T-helper 2 cell treated with Interferon-gamma antibody and Interleukin-4, amounts not matched to agents 5 μg/mL and 100 μg/mL, for 36 hours (primary cell): ENCODE measurements at regions not wholly inside any gene's neighbourhood (a gene's known extent, or its start where the extent isn't known, plus 50 kb on each side); places are given as distances from the start of the nearest gene placed in this dataset.

ENCODE experiments used
- DNase-seq: peaks from one replicate; pipeline ENCODE4 v3.0.0; 2021; ENCODE audit warnings: low spot score
- H3K27ac Mint-ChIP-seq: one replicate; pipeline ENCODE4 v1.8.0; 2021; ENCODE audit warnings: mild to moderate bottlenecking, mixed read lengths
- H3K27me3 Mint-ChIP-seq: one replicate; pipeline ENCODE4 v1.8.0; 2021; ENCODE audit warnings: low read depth, mixed read lengths
- H3K36me3 Mint-ChIP-seq: one replicate; pipeline ENCODE4 v1.8.0; 2021; ENCODE audit warnings: low read depth, mixed read lengths
- H3K4me1 Mint-ChIP-seq: one replicate; pipeline ENCODE4 v1.8.0; 2021; ENCODE audit warnings: low read depth, mixed read lengths
- H3K4me3 Mint-ChIP-seq: one replicate; pipeline ENCODE4 v1.8.0; 2022; ENCODE audit warnings: mild to moderate bottlenecking, moderate library complexity, mixed read lengths
- H3K9me3 Mint-ChIP-seq: one replicate; pipeline ENCODE4 v1.8.0; 2021; ENCODE audit warnings: mixed read lengths

DNA sequence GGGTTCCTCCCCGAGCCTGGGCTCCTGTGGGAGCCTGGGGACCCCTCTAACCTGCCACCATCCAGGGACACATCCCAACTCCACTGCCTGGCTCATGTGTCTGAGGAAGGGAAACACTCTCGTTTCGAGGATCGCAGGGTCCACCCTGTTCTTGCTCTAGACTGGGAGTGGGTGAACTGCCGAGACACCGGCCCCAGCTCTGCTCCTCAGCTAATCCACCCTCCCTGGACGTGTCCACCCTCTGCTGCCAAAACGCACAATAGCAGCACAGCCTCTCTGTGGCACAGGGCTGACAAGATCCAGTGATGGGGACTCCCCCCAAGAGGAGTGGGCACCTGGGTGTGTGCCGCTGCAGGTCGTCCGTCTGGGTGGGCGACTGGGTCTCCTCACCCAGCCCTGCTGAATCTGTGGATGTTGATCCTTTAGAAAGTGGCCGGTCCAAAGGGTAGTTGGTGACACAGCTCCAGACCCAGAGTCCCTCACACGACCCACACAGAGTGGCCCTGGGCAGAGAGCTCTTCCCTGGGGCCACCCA is 65.2 kb upstream of the FAM20C start:
- no peaks in the 10 kb centered on the region for H3K4me1 Mint-ChIP-seq
- no peaks in the 10 kb centered on the region for H3K9me3 Mint-ChIP-seq
- H3K4me3 Mint-ChIP-seq = no peak overlapping the region
- no peak overlapping the region for H3K27ac Mint-ChIP-seq
- no peak for DNase-seq
- H3K36me3 Mint-ChIP-seq = no peaks in the 10 kb centered on the region
- no peaks in the 10 kb centered on the region for H3K27me3 Mint-ChIP-seq

DNA sequence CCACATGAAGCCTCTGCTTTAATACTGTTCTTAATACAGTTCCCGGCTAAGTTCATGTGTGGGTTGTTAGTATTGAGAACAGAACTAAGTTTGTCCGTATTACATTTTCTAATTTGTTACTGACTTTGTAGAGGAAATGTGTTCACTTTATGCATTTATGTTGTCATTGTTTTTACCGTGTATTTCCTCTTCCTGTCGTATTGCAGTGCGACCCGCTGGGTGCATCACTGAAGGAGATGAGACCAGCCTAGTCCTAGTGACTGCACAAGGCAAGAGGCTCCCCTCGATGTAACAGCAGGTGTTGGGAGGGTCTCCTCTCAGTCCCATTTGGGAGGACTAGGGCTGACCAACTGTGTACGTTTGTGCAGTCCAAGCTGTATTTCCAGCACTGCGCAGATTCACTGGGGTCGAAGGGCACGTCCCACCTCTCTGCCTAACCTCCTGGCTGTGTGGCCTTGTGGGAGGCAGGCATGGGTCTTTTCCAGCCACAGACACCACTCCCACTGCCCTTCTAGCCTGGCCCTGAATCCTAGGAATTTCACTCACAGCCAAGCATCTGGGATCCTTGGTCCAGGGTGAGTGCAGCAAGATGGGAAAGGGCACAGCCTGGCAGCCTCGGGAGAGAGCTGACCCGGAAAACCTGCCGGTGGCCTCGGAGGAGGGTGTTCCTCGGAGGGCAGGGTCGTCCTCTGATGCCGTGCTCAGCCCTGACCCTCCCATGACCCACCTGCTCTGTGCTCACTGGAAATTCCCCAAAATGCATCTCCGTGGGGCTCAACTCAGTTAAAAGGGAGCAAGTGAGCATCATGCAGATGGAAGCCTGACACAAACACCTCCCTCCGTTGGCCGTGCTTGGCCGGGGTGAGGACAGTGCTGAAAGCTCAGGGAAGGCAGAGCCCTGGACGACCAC is 63.9 kb upstream of the FAM20C start:
- H3K36me3 Mint-ChIP-seq = no peaks in the 10 kb centered on the region
- H3K9me3 Mint-ChIP-seq = no peaks in the 10 kb centered on the region

DNA sequence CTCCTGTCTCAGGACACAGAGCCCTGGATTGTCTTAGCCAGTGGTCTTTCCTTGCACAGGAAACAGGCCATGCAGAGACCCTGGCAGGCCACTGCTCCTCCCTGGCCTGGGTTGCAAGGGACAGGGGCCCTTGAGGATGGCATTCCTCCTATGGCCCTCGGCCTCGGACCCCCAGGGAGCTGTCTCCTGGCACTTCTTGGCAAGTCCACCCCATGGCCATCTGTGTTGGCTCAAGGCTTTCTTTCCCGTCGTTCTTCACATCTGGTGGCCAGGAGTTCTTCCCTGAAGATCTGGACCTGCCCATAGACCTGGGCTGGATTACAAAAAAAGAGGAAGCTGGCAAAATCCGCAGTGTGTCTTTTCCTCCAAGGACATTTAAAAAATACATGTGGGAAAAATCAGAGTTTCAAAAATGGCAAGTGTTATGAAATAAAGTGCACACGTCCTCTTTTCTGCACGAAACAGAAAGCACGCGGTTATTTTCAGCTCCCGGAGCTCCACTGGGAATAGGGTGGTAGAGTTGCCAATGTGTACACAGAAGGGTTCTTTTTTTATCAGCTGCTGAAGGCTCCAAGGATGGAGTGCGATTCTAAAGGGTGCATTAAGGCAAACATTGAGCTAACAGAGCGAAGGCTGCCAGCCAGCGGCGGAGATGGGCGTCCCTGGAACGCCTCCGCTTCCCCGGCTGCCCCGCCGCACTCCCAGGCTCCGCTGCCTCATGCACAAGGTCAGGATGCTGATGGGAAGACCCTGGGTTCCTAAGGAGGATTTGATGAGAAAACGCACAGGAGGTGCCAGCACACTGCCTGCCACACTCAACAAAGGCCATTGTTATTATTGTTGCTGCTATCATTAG is 62.8 kb upstream of the FAM20C start:
- Mint-ChIP-seq H3K27ac (no peak overlapping the region), H3K4me3 (no peak overlapping the region), H3K36me3 (no peaks in the 10 kb centered on the region), H3K27me3 (no peaks in the 10 kb centered on the region), H3K4me1 (no peaks in the 10 kb centered on the region), H3K9me3 (no peaks in the 10 kb centered on the region)
- no peak for DNase-seq

More for the DNA sequence above, 63.9 kb upstream of the FAM20C start:
- DNase-seq = no peak
- no peaks in the 10 kb centered on the region for H3K27me3 Mint-ChIP-seq
- H3K27ac Mint-ChIP-seq = no peak overlapping the region
- no peaks in the 10 kb centered on the region for H3K4me1 Mint-ChIP-seq
- no peak overlapping the region for H3K4me3 Mint-ChIP-seq

DNA sequence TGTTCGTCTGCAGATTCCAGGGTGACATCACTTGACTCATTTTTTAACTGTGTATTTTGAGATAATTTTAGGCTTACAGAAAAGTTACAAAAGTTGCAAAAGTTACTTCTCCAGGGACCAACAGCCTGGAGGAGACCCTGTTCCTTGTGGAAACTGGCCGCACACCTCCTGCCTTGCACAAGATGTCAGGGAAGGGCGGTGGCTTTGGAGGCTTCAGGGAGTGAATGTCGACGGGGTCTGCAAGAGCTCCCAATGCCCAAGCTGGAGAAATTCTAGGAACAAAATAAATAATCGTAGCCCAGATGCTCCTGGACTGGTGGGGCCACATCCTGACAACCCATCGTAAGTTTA is 62.2 kb upstream of the FAM20C start:
- H3K27ac Mint-ChIP-seq = no peak overlapping the region

DNA sequence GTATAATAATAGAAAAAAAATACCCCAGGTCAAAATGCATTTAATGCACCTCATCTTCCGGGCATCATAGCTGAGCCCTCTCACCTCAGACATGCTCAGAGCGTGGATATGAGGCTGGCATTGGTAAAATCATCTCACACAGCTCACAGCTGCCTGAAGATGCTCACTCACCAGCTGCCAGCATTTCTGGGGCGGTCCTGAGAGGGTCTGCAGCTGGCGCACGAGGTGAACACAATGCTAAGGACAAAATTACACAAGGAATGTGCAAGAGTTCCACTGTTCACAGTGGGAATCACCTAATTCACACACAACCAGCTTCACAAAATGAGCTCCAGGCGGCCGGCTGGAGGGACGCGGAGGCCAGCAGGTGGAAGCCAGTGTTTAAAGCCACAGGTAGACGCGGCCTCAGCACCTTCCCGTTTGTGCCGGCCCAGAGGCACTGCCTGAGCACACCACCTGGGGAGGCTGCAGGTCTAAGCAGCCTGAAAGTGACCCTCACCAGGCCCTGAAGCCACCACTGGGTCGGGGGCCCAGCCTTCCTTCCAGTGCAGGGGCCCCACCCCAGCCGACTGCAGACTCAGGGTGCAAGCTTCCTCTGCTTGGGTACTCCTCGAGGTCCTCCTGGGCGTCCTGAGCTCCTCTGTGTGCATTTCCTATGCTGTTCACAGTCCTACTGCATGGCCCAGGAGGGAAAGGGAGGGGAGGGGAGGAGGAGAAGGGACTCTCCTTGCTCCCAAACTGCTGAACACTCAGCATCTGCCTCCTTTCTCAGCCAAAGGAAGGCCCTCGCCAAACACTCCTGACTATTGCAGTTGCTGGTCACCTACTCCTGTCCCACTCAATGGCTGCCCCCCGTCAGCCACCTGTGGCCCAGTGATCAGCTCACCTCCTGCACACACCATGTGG is 61.2 kb upstream of the FAM20C start:
- H3K27me3 Mint-ChIP-seq = no peaks in the 10 kb centered on the region
- DNase-seq = no peak
- H3K27ac Mint-ChIP-seq = no peak overlapping the region
- no peaks in the 10 kb centered on the region for H3K4me1 Mint-ChIP-seq
- no peaks in the 10 kb centered on the region for H3K9me3 Mint-ChIP-seq
- H3K36me3 Mint-ChIP-seq = no peaks in the 10 kb centered on the region
- no peak overlapping the region for H3K4me3 Mint-ChIP-seq

More for the DNA sequence above, 62.2 kb upstream of the FAM20C start:
- no peak for DNase-seq
- Mint-ChIP-seq H3K4me1 (no peaks in the 10 kb centered on the region), H3K36me3 (no peaks in the 10 kb centered on the region), H3K4me3 (no peak overlapping the region), H3K9me3 (no peaks in the 10 kb centered on the region), H3K27me3 (no peaks in the 10 kb centered on the region)

DNA sequence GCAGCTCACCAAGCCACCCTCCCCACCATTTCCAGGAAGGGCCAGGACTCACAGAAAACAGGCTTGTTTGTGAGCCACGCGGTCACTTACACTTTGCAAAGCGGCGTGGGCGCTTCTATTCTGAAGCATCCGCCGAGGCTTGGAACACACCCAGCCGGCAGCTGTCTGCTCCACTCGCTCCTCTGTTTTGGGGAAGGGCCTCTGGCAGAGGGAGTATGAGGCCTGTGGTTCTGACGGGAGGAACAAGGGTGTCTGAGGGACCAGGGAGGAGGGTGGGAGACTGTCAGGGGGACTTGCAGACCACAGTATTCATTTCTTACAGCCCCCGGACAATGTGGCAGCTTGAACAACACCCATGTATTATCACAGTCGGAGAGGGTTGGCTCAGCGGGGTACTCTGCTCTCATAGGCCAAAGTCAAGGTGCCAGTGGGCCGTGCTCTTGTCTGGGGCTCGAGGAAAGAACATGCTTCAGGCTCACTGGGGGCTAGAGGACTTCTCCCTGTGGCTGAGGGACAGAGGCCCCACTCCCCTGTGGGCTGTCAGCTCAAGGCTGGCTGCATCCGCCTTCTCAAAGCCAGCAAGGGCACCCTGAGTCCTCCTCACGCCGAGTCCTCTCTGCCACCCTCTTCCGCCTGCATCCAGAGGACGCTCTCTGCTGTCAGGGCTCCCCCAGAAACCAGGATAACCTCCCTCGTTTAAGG is 60.4 kb upstream of the FAM20C start:
- Mint-ChIP-seq H3K27me3 (peaks cover 2% of the 10 kb centered on the region), H3K27ac (no peak overlapping the region), H3K9me3 (no peaks in the 10 kb centered on the region), H3K36me3 (no peaks in the 10 kb centered on the region), H3K4me1 (no peaks in the 10 kb centered on the region), H3K4me3 (no peak overlapping the region)
- DNase-seq = no peak

DNA sequence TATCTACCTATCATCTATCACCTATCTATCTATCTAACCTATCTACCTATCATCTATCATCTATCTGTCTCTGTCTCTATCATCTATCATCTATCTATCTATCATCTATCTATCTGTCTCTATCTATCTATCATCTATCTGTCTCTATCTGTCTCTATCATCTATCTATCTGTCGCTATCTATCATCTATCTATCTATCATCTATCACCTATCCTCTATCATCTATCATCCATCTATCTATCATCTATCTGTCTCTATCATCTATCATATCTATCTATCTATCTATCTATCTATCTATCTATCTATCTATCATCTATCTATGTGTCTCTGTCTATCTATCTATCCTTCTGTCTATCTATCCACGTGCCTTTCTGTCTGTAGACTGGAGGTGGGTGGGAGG is 59.5 kb upstream of the FAM20C start:
- peaks cover 4% of the 10 kb centered on the region for H3K27me3 Mint-ChIP-seq
- H3K4me3 Mint-ChIP-seq = no peak overlapping the region
- no peak overlapping the region for H3K27ac Mint-ChIP-seq
- no peaks in the 10 kb centered on the region for H3K9me3 Mint-ChIP-seq
- no peaks in the 10 kb centered on the region for H3K4me1 Mint-ChIP-seq
- DNase-seq = no peak
- no peaks in the 10 kb centered on the region for H3K36me3 Mint-ChIP-seq

DNA sequence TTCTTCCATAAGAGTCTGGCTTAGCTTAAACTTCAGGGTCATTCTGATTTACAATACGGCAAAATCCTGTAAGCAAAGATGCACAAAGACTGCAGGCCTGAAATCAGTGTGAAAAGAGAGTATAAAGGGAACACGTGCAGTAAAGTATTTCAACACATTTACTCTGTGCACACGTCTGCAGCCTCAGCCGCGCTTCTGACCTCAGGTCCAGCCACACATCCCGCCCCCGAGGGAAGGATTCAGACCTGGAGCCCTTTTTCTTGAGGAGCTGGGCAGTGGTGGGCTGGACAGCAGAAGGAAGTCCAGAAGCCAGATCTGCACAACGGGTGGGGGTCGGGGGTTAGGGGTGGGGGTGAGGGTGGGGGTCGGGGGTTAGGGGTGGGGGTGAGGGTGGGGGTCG is 58.9 kb upstream of the FAM20C start:
- Mint-ChIP-seq H3K27ac (no peak overlapping the region), H3K36me3 (no peaks in the 10 kb centered on the region), H3K4me3 (no peak overlapping the region), H3K9me3 (no peaks in the 10 kb centered on the region), H3K4me1 (no peaks in the 10 kb centered on the region), H3K27me3 (peaks cover 4% of the 10 kb centered on the region)
- no peak for DNase-seq

DNA sequence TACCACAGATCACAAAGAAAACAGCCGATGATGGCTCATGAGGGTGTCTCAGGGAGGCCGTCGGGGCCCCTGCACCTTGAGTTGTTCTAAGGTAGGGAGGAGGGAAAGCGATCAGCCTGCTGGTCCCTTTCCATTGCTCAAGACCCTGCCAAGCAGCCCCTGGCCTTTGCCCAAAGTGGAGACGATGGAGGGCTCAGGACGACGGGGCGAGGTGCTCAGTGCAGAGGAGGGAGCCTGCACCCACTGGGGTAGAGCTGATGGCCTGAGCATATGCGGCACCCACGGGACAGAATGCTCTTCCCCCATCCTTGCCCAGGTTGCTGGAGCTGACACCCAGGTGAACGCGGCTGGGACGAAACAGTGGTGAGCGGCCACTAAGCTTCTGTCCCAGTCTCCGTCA is 58.3 kb upstream of the FAM20C start:
- no peaks in the 10 kb centered on the region for H3K36me3 Mint-ChIP-seq
- no peak overlapping the region for H3K27ac Mint-ChIP-seq
- DNase-seq = no peak
- H3K9me3 Mint-ChIP-seq = no peaks in the 10 kb centered on the region
- H3K27me3 Mint-ChIP-seq = peaks cover 4% of the 10 kb centered on the region
- no peaks in the 10 kb centered on the region for H3K4me1 Mint-ChIP-seq
- H3K4me3 Mint-ChIP-seq = no peak overlapping the region

DNA sequence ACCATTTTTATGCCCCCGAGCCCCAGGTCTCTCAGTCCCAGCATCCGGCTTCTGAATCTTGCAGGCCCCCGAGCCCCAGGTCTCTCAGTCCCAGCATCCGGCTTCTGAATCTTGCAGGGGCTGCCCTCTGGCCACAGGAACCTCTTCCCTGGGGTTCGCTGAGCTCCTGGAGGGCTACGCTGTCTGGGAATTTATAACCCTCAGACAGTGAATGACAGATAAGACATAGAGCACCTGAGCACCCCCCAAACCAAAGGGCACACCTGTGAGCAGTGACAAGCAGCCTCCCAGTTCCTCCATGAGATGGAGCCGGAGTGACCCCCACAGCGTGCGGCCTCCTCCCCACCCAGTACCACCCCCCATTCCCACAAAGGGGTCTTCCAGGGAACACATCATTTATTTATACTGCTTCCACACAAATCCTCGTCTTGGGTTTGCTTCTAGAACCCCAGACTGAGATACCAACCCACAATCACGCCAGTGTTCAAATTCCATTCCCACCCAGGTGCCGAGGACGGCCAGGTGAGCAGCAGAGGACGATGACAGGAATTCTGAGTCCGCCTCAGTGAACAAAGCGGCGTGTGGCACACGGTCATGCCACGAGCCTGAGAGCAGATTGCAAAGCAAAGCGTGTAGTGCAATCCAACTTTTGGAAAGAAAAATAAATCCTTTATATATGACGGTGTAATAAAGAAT is 57.7 kb upstream of the FAM20C start:
- no peak for DNase-seq
- no peaks in the 10 kb centered on the region for H3K36me3 Mint-ChIP-seq
- no peaks in the 10 kb centered on the region for H3K9me3 Mint-ChIP-seq
- no peaks in the 10 kb centered on the region for H3K4me1 Mint-ChIP-seq
- peaks cover 4% of the 10 kb centered on the region for H3K27me3 Mint-ChIP-seq
- H3K4me3 Mint-ChIP-seq = no peak overlapping the region
- H3K27ac Mint-ChIP-seq = no peak overlapping the region

DNA sequence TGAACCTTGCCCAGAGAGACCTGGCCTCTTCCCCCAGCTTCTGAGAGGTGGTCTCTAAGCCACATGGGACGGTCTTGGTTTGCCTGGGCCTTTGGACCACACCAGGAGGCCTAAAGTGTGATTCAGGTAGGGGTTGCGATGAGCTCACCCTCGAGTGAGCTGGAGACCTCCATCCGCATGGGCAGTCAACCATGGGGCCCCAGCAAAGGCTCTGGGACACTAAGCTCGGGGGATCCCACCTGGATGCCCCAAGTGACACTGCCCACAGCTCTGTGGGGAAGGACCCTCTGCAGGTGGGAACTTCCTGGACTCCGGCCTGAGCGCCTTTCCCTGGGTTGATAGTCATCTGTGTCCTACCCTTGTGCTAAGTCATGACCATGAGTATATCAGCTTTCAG is 57.1 kb upstream of the FAM20C start:
- H3K27ac Mint-ChIP-seq = no peak overlapping the region
- DNase-seq = no peak
- H3K36me3 Mint-ChIP-seq = no peaks in the 10 kb centered on the region
- H3K27me3 Mint-ChIP-seq = peaks cover 4% of the 10 kb centered on the region
- no peak overlapping the region for H3K4me3 Mint-ChIP-seq
- H3K9me3 Mint-ChIP-seq = no peaks in the 10 kb centered on the region
- no peaks in the 10 kb centered on the region for H3K4me1 Mint-ChIP-seq

DNA sequence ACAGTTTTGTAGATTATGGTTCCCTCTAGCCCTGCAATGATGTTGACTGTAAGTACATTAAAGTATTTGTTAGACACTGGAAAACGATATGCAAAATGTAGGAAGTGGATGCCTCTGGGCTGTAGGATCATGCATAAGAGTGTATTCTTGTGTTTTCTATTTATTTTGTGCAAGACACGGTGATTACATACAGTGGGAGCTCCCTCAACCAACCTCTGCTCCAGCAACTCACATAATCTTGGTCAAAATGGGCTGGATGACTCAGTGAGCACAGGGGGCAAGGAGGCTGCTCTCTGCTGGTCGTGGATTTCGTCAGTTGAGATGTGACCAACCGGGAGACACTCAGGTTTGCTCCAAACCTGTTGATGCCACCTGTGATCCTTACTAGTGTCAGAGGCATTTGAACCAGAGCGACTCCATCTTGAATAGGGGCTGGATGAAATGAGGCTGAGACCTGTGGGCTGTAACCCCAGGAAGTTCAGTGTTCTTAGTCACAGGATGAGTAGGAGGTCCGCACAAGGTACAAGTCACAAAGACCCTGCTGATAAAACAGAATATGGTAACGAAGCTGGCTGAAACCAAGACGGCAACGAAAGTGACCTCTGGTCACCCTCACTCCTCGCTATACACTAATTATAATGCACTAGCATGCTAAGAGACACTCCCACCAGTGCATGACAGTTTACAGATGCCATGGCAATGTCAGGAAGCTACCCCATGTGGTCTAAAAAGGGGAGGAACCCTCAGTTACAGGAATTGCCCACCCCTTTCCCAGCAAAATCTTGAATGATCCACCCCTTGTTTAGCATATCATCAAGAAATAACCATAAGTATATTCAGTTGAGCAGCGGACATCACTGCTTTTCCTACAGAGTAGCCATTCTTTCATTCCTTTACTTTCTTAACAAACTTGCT is 56.4 kb upstream of the FAM20C start:
- H3K4me1 Mint-ChIP-seq = no peaks in the 10 kb centered on the region
- no peaks in the 10 kb centered on the region for H3K36me3 Mint-ChIP-seq
- no peaks in the 10 kb centered on the region for H3K9me3 Mint-ChIP-seq
- peaks cover 4% of the 10 kb centered on the region for H3K27me3 Mint-ChIP-seq
- no peak overlapping the region for H3K4me3 Mint-ChIP-seq
- H3K27ac Mint-ChIP-seq = no peak overlapping the region
- DNase-seq = no peak
